ENCODE measurements at regions not wholly inside any gene's neighbourhood (a gene's known extent, or its start where the extent isn't known, plus 50 kb on each side); places are given as distances from the start of the nearest gene placed in this dataset.

- TF ChIP-seq CTCF (IDR thresholded peaks at IDR 0.05; ENCODE audit: poor library complexity, severe bottlenecking) (no peak), MXI1 (conservative IDR thresholded peaks at IDR 0.05; ENCODE audit: poor library complexity, severe bottlenecking) (no peak), EZH2 (IDR thresholded peaks at IDR 0.05; ENCODE audit: borderline replicate concordance, insufficient read depth, low read length, poor library complexity, severe bottlenecking) (no peak), RAD21 (conservative IDR thresholded peaks at IDR 0.05) (no peak), SMC3 (conservative IDR thresholded peaks at IDR 0.05; ENCODE audit: poor library complexity) (no peak), EP300 (conservative IDR thresholded peaks at IDR 0.05; ENCODE audit: poor library complexity, severe bottlenecking) (peak; percentile 26), TAF1 (IDR thresholded peaks at IDR 0.05; ENCODE audit: low read depth) (no peak), POLR2AphosphoS5 (IDR thresholded peaks at IDR 0.05) (peak; percentile 55)
- TF ChIP-seq, protein P1, sequence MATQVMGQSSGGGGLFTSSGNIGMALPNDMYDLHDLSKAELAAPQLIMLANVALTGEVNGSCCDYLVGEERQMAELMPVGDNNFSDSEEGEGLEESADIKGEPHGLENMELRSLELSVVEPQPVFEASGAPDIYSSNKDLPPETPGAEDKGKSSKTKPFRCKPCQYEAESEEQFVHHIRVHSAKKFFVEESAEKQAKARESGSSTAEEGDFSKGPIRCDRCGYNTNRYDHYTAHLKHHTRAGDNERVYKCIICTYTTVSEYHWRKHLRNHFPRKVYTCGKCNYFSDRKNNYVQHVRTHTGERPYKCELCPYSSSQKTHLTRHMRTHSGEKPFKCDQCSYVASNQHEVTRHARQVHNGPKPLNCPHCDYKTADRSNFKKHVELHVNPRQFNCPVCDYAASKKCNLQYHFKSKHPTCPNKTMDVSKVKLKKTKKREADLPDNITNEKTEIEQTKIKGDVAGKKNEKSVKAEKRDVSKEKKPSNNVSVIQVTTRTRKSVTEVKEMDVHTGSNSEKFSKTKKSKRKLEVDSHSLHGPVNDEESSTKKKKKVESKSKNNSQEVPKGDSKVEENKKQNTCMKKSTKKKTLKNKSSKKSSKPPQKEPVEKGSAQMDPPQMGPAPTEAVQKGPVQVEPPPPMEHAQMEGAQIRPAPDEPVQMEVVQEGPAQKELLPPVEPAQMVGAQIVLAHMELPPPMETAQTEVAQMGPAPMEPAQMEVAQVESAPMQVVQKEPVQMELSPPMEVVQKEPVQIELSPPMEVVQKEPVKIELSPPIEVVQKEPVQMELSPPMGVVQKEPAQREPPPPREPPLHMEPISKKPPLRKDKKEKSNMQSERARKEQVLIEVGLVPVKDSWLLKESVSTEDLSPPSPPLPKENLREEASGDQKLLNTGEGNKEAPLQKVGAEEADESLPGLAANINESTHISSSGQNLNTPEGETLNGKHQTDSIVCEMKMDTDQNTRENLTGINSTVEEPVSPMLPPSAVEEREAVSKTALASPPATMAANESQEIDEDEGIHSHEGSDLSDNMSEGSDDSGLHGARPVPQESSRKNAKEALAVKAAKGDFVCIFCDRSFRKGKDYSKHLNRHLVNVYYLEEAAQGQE (IDR thresholded peaks at IDR 0.05; ENCODE audit: borderline replicate concordance) = peak; percentile 47
Measured at GRCh38 chr11:43164831-43165230, 147.0 kb upstream of the API5 start.
